Endothelial cell of umbilical vein (primary cell): ENCODE measurements at regions not wholly inside any gene's neighbourhood (a gene's known extent, or its start where the extent isn't known, plus 50 kb on each side); places are given as distances from the start of the nearest gene placed in this dataset.

Experiments
- BruUV-seq: library from RNA; stranded (reverse); fragments of 400-500 nt; replicated peaks from 2 replicates; lab custom pipeline; 2021; lab: Mats Ljungman, UMichigan
- CTCF ChIA-PET: fragments of 300-600, 350-600 bp; sonication (Branson Sonifier 250); formaldehyde crosslinking; loops from one replicate; lab custom pipeline; 2021; ENCODE audit warnings: antibody characterized with exemption, inconsistent platforms; lab: Charles Lee
- POLR2A ChIA-PET: fragments of 300-600, 350-600 bp; sonication (Branson Sonifier 250); formaldehyde crosslinking; loops from one replicate; lab custom pipeline; 2021; ENCODE audit warnings: antibody characterized with exemption, inconsistent platforms; lab: Charles Lee
- DNase-seq: peaks from one replicate; pipeline ENCODE4 v3.0.0-alpha.2; 2011; ENCODE audit warnings: low read depth, low spot score
- FAIRE-seq: peaks from 2 replicates; lab custom pipeline; 2011; peaks lifted over from hg19 to GRCh38; lab: Jason Lieb, UNC
- H2AFZ ChIP-seq: 2 replicates; pipeline ENCODE4 v1.6.0; 2012; ENCODE audit warnings: low read depth, low read length, control low read depth, inconsistent platforms
- H3K27ac ChIP-seq: 2 replicates; pipeline ENCODE4 v1.5.1; 2011; ENCODE audit warnings: low read depth, mild to moderate bottlenecking, control low read depth, low read length, moderate library complexity; ENCODE audit not compliant: insufficient read depth
- H3K27me3 ChIP-seq, 2 experiments: 2 replicates each; pipeline versions ENCODE4 v1.6.0 to v1.6.1; 2011; ENCODE audit warnings: low read length in 2 of 2, mixed read lengths in 1 of 2; ENCODE audit not compliant: control insufficient read depth in 2 of 2, insufficient read depth in 2 of 2
- H3K36me3 ChIP-seq, 2 experiments: 2 replicates in 1 of 2; 3 replicates in 1 of 2; pipeline ENCODE4 v1.5.1; 2011; ENCODE audit warnings: low read length in 2 of 2, mild to moderate bottlenecking in 1 of 2, moderate library complexity in 1 of 2; ENCODE audit not compliant: control insufficient read depth in 2 of 2, insufficient read depth in 2 of 2; ENCODE audit errors: extremely low read depth in 1 of 2
- H3K4me1 ChIP-seq: 3 replicates; pipeline ENCODE4 v1.5.1; 2011; ENCODE audit warnings: mild to moderate bottlenecking, low read length; ENCODE audit not compliant: control insufficient read depth, insufficient read depth; ENCODE audit errors: extremely low read depth
- H3K4me2 ChIP-seq: 2 replicates; pipeline ENCODE4 v1.6.1; 2011; ENCODE audit warnings: low read length, control low read depth, mixed read lengths; ENCODE audit not compliant: insufficient read depth
- H3K4me3 ChIP-seq, 3 experiments: fragments of 200-600 bp in 1 of 3; sonication (generic), shearing (Covaris generic) in 1 of 3; replicated peaks in 1 of 3; 2 replicates each; pipeline ENCODE4 v1.5.1; 2011 to 2016; ENCODE audit warnings: control low read depth in 3 of 3, low read length in 3 of 3, mild to moderate bottlenecking in 2 of 3, inconsistent platforms in 1 of 3, low read depth in 1 of 3, moderate library complexity in 1 of 3; ENCODE audit not compliant: insufficient read depth in 1 of 3
- H3K79me2 ChIP-seq: 2 replicates; pipeline ENCODE4 v1.6.0; 2012; ENCODE audit warnings: low read length, inconsistent platforms; ENCODE audit not compliant: control insufficient read depth, insufficient read depth
- H3K9ac ChIP-seq: replicated peaks from 2 replicates; pipeline ENCODE3; 2011; ENCODE audit warnings: low read length, control low read depth; ENCODE audit not compliant: insufficient read depth; ENCODE audit errors: extremely low read depth
- H3K9me1 ChIP-seq: replicated peaks from 3 replicates; pipeline ENCODE4 v1.6.0; 2011; ENCODE audit warnings: mild to moderate bottlenecking, low read length; ENCODE audit not compliant: control insufficient read depth, insufficient read depth; ENCODE audit errors: extremely low read depth
- H3K9me3 ChIP-seq: replicated peaks from 2 replicates; pipeline ENCODE4 v1.5.1; 2012; ENCODE audit warnings: low read length, inconsistent platforms; ENCODE audit not compliant: control insufficient read depth, insufficient read depth
- H4K20me1 ChIP-seq: replicated peaks from 2 replicates; pipeline ENCODE3; 2011; ENCODE audit warnings: mild to moderate bottlenecking, low read length; ENCODE audit not compliant: control insufficient read depth, insufficient read depth; ENCODE audit errors: extremely low read depth
- CTCF ChIP-seq, 2 donors: IDR thresholded peaks; 1 replicate in 1 of 2; 2 replicates in 1 of 2; pipeline ENCODE4 v1.5.1; 2011; ENCODE audit warnings: low read length in 2 of 2, mild to moderate bottlenecking in 2 of 2, moderate library complexity in 2 of 2, control low read depth in 1 of 2, inconsistent platforms in 1 of 2, low read depth in 1 of 2; ENCODE audit not compliant: insufficient read depth in 1 of 2; ENCODE audit errors: extremely low read depth in 1 of 2
- EZH2 ChIP-seq: IDR thresholded peaks from 2 replicates; pipeline ENCODE4 v1.6.1; 2012; ENCODE audit warnings: borderline replicate concordance, low read depth, mild to moderate bottlenecking, moderate library complexity, low read length, inconsistent platforms; ENCODE audit not compliant: severe bottlenecking
- FOS ChIP-seq: IDR thresholded peaks from 2 replicates; pipeline ENCODE4 v1.6.1; 2011; ENCODE audit warnings: mild to moderate bottlenecking, low read length, moderate library complexity, borderline replicate concordance; ENCODE audit not compliant: insufficient read depth
- GATA2 ChIP-seq: IDR thresholded peaks from 2 replicates; pipeline ENCODE4 v1.7.0; 2011; ENCODE audit warnings: low read depth, mild to moderate bottlenecking, moderate library complexity, mixed read lengths, low read length; ENCODE audit not compliant: insufficient read length, insufficient read depth
- JUN ChIP-seq: IDR thresholded peaks from 2 replicates; pipeline ENCODE4 v1.6.1; 2011; ENCODE audit warnings: borderline replicate concordance, low read depth; ENCODE audit not compliant: insufficient read length, insufficient read depth
- MAX ChIP-seq: IDR thresholded peaks from 2 replicates; pipeline ENCODE4 v1.6.1; 2011; ENCODE audit not compliant: insufficient read depth, insufficient read length
- MYC ChIP-seq: IDR thresholded peaks from one replicate; pipeline ENCODE4 v1.6.1; 2011; ENCODE audit warnings: mild to moderate bottlenecking, low read depth, low read length
- POLR2A ChIP-seq: IDR thresholded peaks from 2 replicates; pipeline ENCODE4 v1.6.1; 2012; ENCODE audit warnings: low read depth, mild to moderate bottlenecking, control low read depth, low read length
- POLR2AphosphoS5 ChIP-seq: IDR thresholded peaks from 2 replicates; pipeline ENCODE4 v1.6.1; 2012; ENCODE audit warnings: low read depth, mild to moderate bottlenecking, control low read depth, low read length, moderate library complexity; ENCODE audit not compliant: insufficient read depth
- dilution Hi-C: fragments of 300-500 bp; cut with MboI; formaldehyde crosslinking; loops from one replicate; pipeline ENCODE4 v1.15.0; 2019; ENCODE audit warnings: low sequenced_read_pairs; ENCODE audit not compliant: extremely low pct_ligation_motif_present
- intact Hi-C: fragments of 100-400 bp; cut with micrococcal nuclease; formaldehyde crosslinking; loops from one replicate; pipeline ENCODE4 v1.10.0; 2022

- dilution Hi-C loops (no loop called here), intact Hi-C loops (no loop called here)
- POLR2A ChIA-PET = no interaction called here
- no peak for DNase-seq
- Histone ChIP-seq H3K9ac (no peak overlapping the region), H3K4me3 (no peak overlapping the region), H3K9me3 (no peaks in the 10 kb centered on the region), H3K4me1 (no peaks in the 10 kb centered on the region), H3K79me2 (no peaks in the 10 kb centered on the region), H3K4me2 (no peak overlapping the region), H4K20me1 (no peaks in the 10 kb centered on the region), H3K9me1 (no peaks in the 10 kb centered on the region), H2AFZ (no peak overlapping the region), H3K36me3 (peaks cover 0 to 6% of the 10 kb centered on the region in 2 experiments), H3K27me3 (no peaks in the 10 kb centered on the region), H3K27ac (no peak overlapping the region)
- CTCF ChIA-PET = no interaction called here
- no peak for FAIRE-seq
- BruUV-seq = no TSS peak
- TF ChIP-seq GATA2 = no peak
- TF ChIP-seq FOS = no peak
- TF ChIP-seq POLR2A = no peak
- TF ChIP-seq MYC = no peak
- no peak for TF ChIP-seq CTCF (IDR thresholded peaks at IDR 0.05; ENCODE audit: extremely low read depth in 1 of 2, insufficient read depth in 1 of 2, low read depth in 1 of 2, low read length in 2 of 2)
- TF ChIP-seq POLR2AphosphoS5 = no peak
- TF ChIP-seq MAX = no peak
- TF ChIP-seq EZH2 = no peak
- no peak for TF ChIP-seq JUN
These were observed 247.4 kb upstream of the FN1 start for GRCh38 chr2:215683295-215683694.
